RWPE1 (cell line): ENCODE measurements at regions not wholly inside any gene's neighbourhood (a gene's known extent, or its start where the extent isn't known, plus 50 kb on each side); places are given as distances from the start of the nearest gene placed in this dataset.

Experiments
- CTCF ChIA-PET: fragments of 350-600 bp; sonication (Branson Sonifier 250); formaldehyde crosslinking; extraction: SDS; loops from one replicate; lab custom pipeline; 2021; lab: Yijun Ruan, JAX
- POLR2A ChIA-PET: fragments of 400-600 bp; formaldehyde crosslinking; extraction: SDS; loops from one replicate; lab custom pipeline; 2020; ENCODE audit warnings: antibody characterized with exemption; ENCODE audit not compliant: low non-redundant PET; lab: Yijun Ruan, JAX
- DNase-seq: peaks from one replicate; pipeline ENCODE4 v3.0.0; 2012; ENCODE audit warnings: low spot score
- H3K27ac ChIP-seq: fragments of 450-650 bp; 2 replicates; pipeline ENCODE4 v1.5.1; 2017
- TF ChIP-seq, protein P1 (sequence below): fragments of 450-650 bp; conservative IDR thresholded peaks from 2 replicates; pipeline ENCODE4 v1.5.1; 2017; ENCODE audit warnings: low read depth, mild to moderate bottlenecking

GRCh38 chr1:5227114-5227513 is 572.7 kb downstream of the AJAP1 start:
- CTCF ChIA-PET, result interaction anchor here (0.6 kb wide), 1 partner anchor 563 kb away, joined by 3 read pairs; no protein-coding TSS in a partner anchor
- no peak overlapping the region for H3K27ac ChIP-seq
- POLR2A ChIA-PET, result no interaction called here
- TF ChIP-seq, protein P1, sequence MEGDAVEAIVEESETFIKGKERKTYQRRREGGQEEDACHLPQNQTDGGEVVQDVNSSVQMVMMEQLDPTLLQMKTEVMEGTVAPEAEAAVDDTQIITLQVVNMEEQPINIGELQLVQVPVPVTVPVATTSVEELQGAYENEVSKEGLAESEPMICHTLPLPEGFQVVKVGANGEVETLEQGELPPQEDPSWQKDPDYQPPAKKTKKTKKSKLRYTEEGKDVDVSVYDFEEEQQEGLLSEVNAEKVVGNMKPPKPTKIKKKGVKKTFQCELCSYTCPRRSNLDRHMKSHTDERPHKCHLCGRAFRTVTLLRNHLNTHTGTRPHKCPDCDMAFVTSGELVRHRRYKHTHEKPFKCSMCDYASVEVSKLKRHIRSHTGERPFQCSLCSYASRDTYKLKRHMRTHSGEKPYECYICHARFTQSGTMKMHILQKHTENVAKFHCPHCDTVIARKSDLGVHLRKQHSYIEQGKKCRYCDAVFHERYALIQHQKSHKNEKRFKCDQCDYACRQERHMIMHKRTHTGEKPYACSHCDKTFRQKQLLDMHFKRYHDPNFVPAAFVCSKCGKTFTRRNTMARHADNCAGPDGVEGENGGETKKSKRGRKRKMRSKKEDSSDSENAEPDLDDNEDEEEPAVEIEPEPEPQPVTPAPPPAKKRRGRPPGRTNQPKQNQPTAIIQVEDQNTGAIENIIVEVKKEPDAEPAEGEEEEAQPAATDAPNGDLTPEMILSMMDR, result no peak
- DNase-seq, result no peak

DNA sequence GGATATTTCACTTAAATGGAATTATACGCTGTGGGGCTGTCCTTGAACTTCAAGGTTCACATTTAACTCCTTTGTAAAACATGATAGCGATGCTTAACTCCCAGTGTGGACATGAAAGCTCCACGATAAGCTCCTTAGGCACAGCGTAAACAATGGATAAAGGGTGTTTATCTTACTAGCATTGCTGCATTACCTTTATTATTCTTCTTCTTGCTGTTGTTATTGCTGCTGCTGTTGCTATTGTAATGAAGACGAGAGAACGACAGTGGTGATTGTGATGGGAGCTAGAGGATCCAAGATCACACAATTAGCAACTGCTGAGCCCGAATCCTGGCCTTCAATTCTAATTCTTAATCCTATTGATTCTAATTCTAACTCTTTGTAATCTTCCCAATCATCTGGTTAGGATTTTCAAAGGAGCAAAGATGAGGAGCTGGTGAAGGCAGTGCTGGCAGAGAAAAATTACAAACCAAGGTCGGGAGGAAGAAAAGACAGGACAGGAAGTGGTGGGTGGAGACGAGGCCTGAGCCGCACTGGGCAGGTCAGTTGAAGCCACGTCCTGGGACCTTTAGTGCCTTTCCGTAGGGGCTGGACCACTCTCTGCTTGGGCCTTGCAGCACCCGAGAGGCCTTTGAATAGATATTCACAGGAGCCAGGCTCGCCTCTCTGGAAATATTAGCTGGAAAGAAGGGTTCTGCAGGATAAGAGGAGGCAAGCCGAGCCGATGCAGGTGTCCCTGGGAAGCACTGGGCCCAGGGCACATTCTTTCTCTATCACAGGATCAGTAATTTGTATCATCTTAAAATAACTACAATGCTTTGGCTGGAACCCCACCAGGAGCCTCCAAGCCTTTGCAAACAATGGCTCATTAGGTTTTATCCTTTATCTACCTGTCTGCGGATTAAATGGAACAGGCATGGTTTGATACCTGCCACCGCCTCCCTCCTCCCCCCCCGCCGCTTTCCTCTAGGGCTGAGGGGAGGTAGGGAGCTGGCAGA is 571.6 kb downstream of the AJAP1 start:
- TF ChIP-seq, protein P1, result no peak
- DNase-seq, result no peak
- no peak overlapping the region for H3K27ac ChIP-seq
- ChIA-PET CTCF (interaction anchor here (0.6 kb wide), 1 partner anchor 562 kb away, joined by 3 read pairs; no protein-coding TSS in a partner anchor), POLR2A (no interaction called here)

DNA sequence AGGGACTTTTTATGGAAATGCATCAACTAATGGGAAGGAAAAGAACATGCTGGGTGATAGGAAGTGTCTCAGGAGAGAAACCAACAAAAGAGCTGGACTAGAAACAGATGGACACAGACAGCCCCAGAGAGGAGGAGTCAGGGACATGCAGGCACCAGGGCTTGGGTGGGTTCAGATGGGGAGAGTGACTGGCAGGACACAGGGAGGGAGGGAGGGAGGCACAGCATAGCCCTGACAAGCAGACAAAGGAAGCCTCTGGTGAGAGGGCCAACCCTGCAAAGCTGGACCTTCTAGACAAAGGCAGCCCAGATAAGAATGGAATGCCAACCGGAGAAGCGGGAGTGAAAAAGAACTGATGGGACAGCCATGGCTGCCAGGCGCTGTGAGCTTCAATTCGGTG is 568.8 kb downstream of the AJAP1 start:
- H3K27ac ChIP-seq, result no peak overlapping the region
- no peak for DNase-seq
- CTCF ChIA-PET, result no interaction called here
- TF ChIP-seq, protein P1, result no peak
- POLR2A ChIA-PET, result no interaction called here

- POLR2A ChIA-PET, result no interaction called here
- TF ChIP-seq, protein P1, result no peak
- DNase-seq, result no peak
- CTCF ChIA-PET, result interaction anchor here (0.6 kb wide), 1 partner anchor 37 kb away, joined by 3 read pairs; no protein-coding TSS in a partner anchor
- no peak overlapping the region for H3K27ac ChIP-seq
Measured at GRCh38 chr1:5222626-5223025, 568.2 kb downstream of the AJAP1 start.

- no peak for DNase-seq
- POLR2A ChIA-PET, result no interaction called here
- TF ChIP-seq, protein P1, result no peak
- H3K27ac ChIP-seq, result no peak overlapping the region
- CTCF ChIA-PET, result no interaction called here
Measured at GRCh38 chr1:5221451-5221850, 567.0 kb downstream of the AJAP1 start.

DNA sequence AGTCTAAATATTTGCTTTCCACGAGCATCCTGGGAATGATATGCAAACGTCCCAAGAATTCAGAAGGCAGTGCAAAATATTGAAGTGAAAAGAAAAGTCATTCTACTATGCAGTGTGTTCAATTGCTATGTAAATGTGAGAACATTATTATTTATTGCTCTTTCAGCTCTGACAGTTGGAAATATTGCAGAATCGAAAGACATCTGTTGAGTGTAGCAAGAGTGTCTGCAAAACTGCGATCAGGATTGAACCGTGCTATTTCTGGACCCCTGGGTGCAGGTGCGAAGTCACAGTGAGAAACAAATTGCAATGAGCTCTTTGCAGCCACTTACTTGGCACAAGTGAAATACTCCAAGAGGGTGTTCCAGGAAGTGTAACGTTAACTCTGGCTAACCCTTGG is 566.4 kb downstream of the AJAP1 start:
- no peak for DNase-seq
- POLR2A ChIA-PET, result no interaction called here
- TF ChIP-seq, protein P1, result no peak
- CTCF ChIA-PET, result no interaction called here
- no peak overlapping the region for H3K27ac ChIP-seq
